ENCODE measurements at regions not wholly inside any gene's neighbourhood (a gene's known extent, or its start where the extent isn't known, plus 50 kb on each side); places are given as distances from the start of the nearest gene placed in this dataset.

DNA sequence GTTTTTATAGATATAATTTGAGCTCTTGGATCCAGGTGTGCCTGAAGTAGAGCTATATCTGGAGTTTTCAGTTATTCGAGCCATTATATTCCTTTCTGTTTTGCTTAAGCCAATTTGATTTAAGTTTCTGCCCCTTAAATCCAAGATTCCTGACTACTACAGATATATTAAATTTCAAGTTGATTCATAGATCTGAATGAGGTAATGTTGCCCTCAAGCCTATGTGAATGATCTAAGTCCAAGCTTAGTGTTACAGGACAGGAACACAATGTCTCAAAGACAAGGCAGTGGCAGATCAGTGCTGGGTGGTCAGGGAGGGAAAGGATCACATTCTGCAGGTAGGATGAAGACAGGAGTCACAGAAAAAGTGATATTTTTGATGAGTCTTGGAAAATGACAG, 75.7 kb upstream of the CTBP2 start:
- TF ChIP-seq EZH2phosphoT487 (IDR thresholded peaks at IDR 0.05; ENCODE audit: insufficient read depth, low read depth) (no peak), EZH2 (IDR thresholded peaks at IDR 0.05; ENCODE audit: insufficient read depth, poor library complexity, severe bottlenecking) (no peak)
